ENCODE measurements at regions not wholly inside any gene's neighbourhood (a gene's known extent, or its start where the extent isn't known, plus 50 kb on each side); places are given as distances from the start of the nearest gene placed in this dataset.
A peak's percentile ranks its signal among the peaks of the same experiment; 100 is the strongest.

DNA sequence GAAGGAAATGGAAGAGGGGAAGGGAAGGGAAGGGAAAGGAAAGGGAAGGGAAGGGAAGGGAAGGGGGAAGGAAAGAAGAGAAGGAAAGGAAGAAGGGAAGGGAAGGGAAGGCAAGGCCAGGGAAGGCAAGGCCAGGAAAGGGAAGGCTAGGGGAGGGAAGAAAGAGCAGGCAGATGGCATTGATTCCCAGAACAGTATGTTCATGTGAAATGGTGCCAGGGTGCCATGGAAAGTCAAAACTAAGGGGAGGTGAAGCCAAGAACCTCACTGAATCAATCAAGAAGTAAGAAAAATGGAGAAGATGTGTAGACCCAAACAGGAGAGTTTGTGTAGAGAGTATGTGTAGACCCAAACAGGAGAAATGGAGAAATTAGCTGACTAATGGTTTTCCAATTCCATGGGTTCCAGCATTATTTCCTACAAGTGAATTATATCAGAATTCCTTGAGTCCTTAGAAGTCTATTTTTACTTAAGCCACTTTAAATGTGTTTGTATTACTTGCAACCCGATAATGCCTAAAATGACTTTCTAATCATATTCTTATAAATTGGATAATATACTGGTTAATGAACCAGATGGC, 367.6 kb downstream of the TXNL1 start:
- DNase-seq, result no peak

DNA sequence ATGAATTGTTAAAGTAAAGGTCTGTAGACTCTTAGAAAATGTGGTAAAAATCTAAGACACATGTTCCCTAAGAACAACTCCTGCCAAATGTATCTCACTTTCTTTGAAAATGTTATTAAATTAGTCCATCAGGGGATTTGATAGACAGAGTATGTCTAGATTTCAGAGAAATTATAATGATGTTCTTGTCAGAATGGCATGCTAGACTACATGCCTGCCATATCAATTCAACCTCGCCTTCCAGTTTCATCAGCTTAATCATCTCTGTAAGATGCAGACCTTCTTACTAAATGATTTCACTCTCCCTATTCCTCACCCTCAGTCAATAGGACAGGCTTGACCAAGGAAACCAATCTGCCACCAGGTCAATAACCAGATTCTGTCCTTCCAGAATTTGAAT, 368.4 kb downstream of the TXNL1 start:
- DNase-seq, result no peak

DNA sequence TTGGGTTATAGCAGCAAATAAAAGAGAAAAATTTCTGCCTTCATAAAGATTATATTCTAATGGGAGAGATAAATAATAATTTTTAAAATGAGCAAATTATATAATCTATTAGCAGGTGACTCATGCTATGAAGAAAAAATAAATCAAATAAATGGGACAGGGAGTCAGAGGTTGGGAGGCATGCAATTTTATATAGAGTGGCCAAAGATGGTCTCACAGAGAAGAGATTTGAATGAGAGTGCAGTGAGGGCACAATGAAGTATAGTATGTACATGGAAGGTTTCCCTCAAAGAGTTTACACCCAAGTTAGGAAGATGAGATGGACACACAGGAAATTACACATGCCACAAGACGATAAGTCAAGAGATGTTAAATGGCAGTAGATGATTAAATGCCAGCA, 369.4 kb downstream of the TXNL1 start:
- no peak for DNase-seq

DNA sequence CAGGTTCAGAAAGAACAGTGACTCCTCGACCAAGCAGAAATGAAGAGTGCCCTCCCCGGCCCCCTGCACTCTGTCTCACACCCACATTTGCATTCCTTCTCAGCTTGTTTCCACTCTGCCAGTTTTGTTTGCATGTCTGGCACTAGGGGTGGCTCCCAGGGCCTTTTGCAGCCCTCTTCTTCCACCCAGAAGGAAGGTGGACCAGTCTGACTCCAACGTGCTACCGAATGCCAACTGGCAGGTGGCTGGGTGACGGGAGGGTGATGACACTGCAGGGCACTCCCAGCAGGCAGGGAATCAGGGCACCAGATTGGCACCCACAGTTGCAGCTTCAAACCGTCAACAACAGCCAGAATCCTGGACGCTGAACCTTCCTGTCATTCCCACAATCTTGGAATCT, 371.1 kb downstream of the TXNL1 start:
- DNase-seq, result no peak

DNA sequence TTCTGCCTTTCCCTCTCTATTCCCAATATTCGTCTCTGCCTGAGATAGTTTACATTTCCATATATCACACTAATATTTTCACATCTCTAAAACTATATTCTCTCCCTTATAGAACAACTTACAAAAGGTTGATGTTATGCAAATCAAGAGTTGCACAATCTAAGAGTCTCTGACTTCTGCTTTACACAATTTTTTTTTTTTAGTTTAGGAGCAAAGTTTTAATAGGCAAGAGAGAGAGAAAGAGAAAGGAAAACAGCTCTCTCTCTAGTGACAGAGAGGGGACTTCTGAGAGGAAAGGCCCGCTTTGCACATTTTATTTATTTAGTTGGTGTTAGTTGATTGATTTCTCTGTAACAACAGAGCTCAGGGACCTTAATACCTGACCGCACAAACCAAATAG, 380.2 kb downstream of the TXNL1 start:
- DNase-seq, result peak; percentile 97

DNA sequence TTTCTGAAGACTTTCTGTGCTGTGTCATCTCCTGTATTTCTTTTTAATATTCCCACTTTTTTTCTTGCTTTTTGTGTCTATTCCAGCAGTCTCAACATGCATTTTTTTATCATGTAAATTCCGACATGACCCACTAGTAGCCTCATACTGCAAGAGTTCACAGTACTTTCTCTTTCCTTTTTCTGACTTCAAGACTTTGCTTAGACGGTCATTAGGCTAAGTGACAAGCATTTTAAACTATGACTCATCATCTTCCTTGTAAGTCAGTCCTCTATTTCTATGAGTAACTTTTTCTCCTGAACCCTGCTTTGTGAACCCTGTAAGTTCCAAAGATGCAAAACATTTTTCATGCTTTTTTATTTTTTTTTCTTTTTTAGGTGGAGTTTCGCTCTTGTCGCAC, 381.2 kb downstream of the TXNL1 start:
- peak; percentile 97 for DNase-seq

DNA sequence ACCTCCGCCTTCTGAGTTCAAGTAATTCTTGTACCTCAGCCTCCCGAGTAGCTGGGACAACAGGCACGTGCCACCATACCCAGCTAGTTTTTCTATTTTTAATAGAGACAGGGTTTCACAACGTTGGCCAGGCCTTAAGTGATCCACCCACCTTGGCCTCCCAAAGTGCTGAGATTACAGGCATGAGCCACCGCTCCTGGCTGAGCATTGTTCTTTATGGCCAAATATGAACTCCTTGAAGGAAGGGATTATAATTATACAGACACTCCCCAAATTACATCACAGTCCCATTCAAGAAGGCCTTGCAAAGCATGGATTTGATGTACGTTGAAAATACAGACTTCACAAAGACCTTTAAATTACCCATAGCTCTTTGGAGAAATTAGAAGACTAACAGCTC, 381.7 kb downstream of the TXNL1 start:
- DNase-seq, result no peak

DNA sequence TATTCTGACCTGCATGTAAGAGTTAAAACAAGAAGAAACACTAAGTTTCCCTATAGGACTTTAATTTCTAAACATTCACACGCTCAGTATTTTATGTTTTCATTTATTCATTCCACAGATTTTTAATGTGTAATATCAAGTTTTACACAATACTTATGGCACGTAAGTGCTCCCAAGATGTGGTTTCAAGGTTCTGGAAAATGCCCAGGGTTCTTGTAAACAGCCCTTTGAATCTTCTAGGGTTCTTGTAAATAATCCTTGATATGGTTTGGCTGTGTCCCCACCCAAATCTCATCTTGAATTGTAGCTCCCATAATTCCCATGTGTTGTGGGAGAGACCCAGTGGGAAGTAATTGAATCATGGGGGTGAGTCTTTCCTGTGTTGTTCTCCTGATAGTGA, 383.0 kb downstream of the TXNL1 start:
- DNase-seq, result no peak

DNA sequence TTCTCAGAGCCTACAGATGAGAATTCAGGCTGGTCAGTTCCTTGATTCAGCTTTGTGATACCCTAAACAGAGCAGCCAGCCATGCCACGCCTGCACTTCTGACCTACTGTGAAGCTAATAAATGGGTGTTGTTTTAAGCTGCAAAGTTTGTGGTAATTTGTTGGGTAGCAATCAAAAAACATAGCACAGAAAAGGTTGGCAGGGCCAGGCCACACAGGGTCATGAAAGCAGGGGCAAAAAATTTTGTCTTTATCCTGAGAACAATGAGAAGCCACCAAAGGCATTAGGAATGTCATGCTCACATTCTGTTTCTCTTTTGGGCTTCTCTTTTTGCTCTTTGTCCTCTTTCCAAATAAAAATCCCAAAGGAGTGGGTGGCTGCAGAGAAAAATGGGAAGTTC, 385.9 kb downstream of the TXNL1 start:
- no peak for DNase-seq

DNA sequence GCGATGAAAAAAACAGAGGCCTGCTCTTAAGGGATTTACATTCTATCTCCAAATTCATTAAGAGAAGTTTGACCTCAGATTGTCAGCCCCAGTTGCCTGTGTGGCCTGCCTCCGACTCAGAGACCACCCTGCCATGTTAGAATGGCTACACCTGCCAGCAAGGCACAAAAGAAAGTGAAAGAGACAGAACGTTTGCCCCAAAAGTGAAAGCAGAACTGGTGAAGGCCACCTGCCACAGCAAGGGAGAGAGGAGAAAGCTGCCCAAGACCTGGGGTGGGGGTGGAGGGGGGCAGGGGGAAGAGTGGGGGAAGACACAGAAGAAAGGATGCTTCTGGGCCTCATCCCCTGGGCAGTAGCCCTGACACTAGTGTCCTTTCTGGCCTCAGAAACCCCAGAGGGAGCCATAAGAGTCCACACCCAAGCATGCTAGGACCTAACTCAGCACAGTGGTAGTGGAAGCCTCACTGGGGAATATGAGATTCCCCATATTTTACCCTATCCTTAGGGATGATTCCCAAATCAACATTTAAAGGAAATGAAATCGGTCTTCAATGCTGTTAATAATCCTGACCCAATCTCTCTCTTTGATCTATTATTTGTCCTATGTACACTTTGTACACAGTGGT, 389.7 kb downstream of the TXNL1 start:
- DNase-seq, result no peak

DNA sequence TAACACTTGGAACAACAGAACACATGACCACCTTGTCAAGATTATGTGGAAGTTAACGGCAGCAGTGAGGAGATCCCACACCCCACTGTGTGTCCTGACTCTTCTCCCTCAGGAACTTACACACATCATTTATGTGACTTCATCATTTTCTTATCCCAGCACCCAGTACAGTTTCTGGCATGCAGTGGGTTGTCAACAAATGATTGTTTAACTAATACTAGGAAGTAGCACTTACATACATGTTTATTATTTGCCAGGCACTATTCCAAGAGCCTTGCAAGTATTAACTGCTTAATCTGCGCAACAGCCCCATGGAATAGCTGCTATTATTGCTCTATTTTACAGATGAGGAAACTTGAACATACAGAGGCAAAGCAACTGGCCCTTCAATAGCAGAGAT, 391.5 kb downstream of the TXNL1 start:
- no peak for DNase-seq

DNA sequence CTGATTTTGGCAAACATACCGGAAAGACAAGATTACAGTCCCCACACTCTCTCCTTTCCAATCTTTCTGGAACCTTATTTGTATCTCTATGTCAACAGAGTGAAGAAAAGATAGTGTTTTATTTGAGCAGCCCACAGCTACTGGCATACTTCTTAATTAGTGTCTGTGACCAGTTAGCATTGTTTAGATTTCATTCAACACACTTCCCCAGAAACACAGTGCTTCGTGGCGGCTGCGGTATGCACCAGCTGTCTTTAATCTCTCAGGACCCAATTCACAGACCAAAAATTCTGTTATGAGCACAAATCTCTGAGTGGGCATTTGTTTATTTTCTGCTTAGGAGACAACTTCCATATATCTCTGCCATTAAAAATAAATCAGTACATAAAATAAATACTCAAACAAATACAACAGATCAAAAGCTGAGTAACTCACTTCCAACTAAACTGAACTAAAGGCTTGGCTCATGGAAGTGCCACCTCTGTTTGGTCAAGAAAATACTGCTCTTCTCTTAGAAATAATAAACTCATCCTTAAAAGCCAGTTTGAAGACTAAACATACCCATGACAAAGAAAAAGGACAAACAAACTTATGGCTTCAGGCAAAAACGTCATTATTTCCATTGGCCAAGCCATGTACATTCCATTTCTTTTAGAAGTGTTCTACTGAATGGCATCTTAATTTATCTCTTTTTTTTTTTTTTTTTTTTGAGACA, 392.4 kb downstream of the TXNL1 start:
- no peak for DNase-seq

DNA sequence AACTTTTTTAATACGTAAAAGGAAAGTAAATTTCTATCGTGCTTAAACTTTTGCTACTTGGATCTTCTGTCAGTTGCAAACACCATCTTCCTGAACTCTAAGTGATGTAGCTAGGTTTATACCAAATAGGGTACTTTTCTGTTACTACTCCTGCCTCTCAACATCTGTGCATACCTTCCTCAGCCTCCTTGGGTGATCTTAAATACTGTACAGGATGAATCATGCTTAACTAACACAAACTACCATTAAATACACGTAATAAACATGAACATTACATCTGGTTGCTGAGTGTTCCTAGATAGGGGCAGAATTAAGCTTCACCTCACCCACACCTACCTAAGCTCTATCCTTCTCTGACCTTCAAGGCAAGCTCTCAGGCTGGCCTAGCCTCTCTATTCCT, 398.0 kb downstream of the TXNL1 start:
- no peak for DNase-seq

DNA sequence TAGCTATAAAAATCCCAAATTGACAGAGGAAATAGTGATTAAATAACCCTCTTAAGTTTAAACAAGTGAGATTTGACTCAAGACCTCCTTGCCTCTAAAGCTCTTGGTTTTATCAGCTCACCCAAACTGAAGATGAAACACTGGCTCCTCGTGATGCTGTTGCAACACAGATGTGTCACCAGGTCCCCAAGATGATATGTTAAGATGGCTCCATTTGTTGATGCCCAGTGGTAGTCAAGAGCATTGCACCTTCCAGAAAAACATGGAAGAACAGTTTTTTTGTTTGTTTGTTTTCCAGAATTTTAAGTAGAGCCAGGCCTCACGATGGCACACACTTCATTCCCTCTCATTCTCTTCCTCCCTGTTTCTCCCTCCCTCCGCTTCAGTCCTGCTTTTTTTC, 399.8 kb downstream of the TXNL1 start:
- DNase-seq, result peak; percentile 59

DNA sequence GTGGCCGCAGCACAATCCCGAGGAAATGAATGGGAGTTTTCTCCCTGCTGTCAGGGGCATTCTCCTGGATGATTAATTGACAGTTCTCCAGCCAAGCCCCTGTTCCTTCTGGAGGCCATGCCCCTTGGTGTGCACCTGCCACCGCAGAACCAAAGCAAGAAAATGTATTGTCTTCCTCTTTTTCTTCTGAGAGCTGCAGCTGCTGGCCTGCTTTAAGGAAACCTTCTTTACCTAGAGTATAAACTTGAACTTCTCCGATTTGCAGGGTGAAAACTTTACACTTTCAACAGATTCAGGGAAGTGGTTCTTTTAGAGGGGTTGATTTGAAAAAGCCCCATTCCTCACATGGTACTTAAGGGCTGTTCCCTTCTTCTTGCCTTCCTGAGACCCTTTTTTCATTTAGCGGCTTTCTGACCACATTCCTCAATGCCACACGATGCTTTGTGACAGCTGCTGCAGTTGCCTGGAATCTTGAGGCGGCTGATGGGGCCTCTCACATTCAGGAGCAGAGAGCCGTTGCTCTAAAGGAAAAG, 402.8 kb downstream of the TXNL1 start:
- DNase-seq, result peak; percentile 14

DNA sequence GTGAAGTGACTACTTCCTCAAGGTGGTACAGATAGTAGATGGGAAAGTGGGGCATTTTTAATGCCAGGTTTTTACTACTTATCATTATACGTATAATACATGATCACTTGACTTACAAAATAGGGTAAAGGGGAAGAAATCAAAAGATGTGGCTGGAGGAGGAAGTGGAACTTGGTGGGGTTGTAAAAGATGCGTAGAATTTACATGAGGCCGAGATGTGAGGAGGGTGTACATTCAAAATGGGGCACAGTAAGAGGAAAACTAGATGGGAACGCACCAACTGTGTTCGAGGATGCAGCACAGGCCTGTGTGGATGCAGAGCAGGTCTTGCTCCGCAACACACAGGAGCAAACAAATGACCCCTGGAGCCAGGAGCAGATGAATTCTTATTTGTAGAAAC, 403.3 kb downstream of the TXNL1 start:
- DNase-seq, result peak; percentile 14

DNA sequence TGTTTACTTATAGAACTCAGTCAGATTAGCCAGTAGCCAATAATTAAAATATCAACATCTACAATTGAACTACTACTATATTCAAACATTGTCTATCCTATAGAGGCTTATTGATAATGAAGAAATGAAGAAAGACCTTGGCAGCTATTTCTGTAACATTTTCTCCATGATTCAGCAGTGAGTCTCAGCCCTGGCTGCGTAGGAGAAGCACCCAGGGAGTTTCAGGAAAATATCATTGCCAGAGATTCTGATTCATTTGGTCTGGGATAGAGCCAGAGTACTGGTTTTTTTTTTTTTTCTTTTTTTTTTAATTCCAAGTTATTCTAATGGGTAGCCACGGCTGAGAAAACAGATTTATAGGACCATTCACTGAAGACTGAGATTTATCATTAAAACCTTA, 404.8 kb downstream of the TXNL1 start:
- DNase-seq, result no peak

DNA sequence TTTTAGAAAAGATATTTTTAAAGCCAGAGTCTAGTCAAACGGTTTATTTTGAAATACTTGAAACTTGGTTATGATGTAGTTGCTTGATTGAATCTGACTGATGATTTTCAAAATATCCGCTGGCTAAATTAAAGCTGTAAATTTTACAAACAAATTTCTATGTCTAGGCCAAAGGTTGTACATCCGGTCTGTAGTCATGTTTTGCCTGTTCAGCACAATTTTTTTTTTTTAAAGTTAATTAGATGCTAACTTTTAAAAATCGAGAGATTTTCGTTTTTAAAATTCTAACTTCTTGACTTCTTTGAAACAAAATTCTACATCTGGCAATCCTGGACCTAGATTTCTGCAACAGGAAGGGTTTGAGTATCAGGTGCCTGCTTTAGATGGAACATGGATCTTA, 412.4 kb downstream of the TXNL1 start:
- no peak for DNase-seq

DNA sequence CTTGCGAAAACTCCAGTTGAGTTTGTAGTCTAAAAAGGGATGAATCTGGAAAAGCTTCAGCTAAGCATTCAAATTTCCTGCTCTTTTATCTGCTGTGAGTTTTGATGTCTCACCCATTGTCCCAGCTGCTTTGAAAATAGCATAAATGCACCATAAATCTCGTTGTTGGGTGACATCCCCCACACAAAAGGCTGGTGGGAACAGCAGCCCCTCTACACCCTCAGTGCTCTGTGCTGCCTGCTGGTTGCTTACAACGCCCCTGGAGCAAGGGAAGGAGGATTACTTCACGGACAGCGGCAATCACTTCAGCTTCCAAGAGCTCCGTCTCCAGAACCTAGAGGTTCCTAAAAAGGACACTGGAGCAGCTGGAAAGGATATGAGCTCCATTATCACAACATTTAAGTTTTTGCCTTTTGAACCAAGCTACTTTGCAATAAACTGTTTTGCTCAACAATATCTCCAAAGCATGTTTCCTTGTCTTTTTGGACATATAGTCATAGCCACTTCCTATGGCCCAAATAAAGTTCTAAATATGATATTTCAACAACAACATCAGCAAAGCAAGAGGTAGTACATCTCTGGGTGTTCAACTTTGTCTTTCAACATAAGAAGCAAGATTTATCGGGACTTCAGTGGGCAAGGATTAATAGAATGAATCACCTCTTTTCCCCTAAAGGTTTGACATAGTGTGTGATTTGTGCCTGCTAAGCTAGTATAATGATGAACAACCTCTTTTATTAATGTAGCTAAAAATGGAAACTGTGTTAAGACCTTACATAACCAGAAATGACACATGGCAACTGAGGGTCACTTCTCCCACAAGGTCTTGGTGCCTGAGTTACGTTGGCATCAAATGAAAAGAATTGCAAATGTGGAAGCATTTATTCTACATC, 413.5 kb downstream of the TXNL1 start:
- no peak for DNase-seq

DNA sequence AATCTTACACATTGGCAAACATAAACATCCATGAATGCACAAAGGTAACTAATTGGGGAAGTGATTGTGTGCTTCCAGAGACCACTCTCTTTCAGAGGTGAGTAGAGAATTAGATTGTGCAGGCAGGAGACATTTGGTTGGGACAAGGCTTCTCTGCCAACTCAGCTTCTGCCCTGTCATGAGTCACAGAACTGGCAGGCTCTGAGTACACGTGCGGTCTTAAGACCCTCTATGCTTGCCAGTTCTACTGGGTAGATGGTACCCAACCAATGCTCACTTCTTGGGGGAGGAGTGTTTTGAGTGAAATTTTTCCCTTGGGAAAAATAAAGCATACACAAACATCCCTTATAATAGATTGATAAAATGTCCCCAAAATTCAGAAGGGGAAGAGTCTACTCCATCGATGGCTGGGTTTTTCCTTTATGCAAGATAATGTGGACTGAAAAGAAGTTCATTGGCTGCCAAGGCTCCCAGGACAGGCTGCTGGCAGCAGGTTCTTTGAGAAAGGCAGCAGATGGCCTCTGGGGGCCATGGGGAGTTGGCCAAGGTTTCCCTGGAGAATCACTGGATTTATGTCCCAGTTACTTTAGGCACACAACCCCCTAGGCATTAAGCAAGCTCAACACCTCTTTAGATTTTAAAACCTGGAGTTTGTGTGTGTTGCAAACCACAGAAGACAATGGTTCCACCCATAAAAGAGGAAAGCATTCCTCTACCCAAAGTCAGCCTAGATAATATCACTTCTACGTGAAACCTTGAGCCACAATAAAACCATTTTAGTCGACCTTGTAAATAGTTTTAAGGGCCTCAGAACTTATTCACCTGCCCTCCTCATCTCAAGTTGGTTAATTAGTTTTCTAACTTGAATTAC, 417.0 kb downstream of the TXNL1 start:
- DNase-seq, result no peak

DNA sequence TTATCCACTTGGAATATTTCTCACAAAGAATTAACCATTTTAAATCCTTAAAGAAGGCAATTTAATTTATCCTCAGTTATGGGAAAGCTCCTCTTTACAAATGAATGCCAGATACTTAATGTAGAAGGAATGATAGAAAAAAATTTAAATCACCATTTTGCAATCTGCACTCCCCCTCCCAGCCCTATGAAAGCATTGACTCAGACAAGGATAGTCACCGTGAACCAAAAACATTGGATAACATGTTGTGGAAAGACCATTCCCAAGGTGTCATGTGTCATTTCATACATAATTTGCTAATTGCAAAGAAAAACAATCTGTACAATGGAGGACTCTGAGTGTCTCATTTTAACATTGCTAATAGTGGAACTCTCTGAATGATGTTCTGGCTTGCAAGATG, 421.0 kb downstream of the TXNL1 start:
- DNase-seq, result no peak

DNA sequence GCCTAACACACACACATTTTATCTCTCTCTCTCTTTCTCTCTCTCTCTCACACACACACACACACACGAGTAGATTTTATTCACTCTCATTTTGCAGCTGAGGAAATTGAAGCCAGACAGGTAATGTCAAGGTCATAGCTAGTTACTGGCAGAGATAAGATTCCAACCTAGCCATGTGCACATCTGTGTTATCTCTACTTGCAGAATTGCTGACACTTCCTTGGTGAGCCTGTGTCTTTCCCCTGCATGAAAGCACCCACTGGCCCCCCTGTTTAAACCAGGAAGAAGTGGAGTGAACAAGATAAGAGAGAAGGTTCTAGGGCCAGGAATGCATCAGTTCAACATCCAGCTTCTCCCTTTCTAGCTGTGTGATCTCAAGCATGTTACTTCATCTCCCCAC, 423.7 kb downstream of the TXNL1 start:
- DNase-seq, result no peak
